HG02884 (cell line): ENCODE measurements at regions not wholly inside any gene's neighbourhood (a gene's known extent, or its start where the extent isn't known, plus 50 kb on each side); places are given as distances from the start of the nearest gene placed in this dataset.

ENCODE experiments used
- ATAC-seq: cut with Tn5 transposase; IDR thresholded peaks from one replicate; pipeline ENCODE4 v1.9.1; 2021; ENCODE audit warnings: mild to moderate bottlenecking, moderate library complexity; ENCODE audit not compliant: unreplicated experiment

GRCh38 chr18:75524181-75524580, 96.7 kb upstream of the SMIM21 start:
- no peak for ATAC-seq

- no peak for ATAC-seq
These were observed 94.3 kb upstream of the SMIM21 start for GRCh38 chr18:75521816-75522215.

DNA sequence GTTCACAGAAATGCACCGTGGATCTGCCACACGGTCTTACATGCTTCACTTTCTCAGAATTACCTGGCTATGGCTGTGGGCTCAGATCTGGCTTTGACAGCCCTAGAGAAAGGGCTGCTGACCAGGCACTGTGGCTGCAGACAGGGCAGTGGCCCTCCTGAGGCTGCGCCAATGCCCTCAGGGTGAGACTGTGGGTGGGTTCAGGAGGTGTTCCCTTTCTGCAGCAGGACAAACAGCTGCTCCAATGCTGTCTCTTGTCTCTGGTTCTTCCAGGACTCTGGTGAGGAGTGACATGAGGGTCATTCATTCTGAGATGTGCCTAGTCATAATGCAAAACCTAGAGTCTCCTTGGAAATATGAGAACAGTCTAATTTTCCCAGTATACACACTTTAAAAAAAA, 90.5 kb upstream of the SMIM21 start:
- no peak for ATAC-seq

GRCh38 chr18:75517286-75517685, 89.8 kb upstream of the SMIM21 start:
- ATAC-seq, result no peak

GRCh38 chr18:75507636-75508035, 80.1 kb upstream of the SMIM21 start:
- no peak for ATAC-seq

DNA sequence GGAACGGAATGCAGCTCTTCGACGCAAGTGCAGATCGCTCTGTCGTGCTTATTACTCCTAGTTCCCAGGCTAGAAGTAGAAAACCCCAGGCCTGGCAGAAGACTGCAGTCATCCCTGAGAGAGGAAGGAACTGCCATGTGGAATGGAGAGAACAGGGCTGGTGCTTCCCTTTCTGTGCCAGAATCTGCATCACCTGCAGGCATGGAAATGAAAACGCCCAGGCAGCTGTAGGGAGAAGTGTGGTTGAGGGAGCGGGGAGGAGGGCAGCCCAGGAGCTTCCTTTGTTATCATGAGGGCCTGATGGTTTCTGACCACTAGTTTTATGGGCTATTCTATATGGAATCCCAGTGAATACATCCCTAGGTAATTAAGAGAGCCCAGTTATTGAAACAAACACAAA, 79.4 kb upstream of the SMIM21 start:
- ATAC-seq, result no peak

- no peak for ATAC-seq
These were observed 77.0 kb upstream of the SMIM21 start for GRCh38 chr18:75504469-75504868.

- no peak for ATAC-seq
These were observed 76.1 kb upstream of the SMIM21 start for GRCh38 chr18:75503615-75504014.

GRCh38 chr18:75502286-75502685, 74.8 kb upstream of the SMIM21 start:
- no peak for ATAC-seq

DNA sequence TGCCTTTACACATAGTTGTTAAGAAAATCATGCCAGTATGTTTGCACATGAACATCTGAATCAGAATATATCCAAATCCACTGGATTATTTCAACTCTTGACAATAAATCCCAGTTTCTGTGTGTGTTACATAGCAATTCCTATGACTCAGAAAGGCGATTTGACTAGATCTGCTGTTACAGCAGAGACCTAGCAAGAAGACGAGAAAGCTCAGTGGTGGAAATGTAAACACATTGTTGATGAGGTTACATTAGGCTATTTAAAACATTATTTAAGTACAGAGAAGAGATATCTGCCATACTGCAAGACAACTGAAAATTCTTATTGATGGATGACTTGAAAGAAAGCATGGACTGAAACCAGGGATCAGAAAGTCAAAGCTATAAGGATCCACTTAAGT, 73.0 kb upstream of the SMIM21 start:
- ATAC-seq, result no peak

GRCh38 chr18:75497576-75498235, 70.2 kb upstream of the SMIM21 start:
- ATAC-seq, result no peak

DNA sequence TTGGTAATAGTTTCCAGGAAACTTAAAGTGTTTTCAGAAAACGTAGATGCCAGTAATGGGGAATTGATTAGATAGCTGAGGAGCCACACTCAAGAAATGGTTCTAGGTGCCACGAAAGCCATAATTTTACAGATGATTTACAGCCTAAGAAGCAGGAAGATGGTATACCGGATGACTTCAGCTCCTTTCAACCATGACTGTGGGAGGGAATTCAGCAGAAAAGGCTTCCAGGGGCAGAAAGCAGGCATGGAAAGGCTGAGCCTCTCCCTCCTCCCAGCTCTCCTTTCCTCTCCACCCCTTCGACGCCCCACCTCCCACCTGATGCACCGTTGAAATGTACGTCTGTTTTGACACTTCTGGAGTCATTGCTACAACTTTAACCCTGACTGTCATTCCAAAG, 68.6 kb upstream of the SMIM21 start:
- ATAC-seq, result no peak

DNA sequence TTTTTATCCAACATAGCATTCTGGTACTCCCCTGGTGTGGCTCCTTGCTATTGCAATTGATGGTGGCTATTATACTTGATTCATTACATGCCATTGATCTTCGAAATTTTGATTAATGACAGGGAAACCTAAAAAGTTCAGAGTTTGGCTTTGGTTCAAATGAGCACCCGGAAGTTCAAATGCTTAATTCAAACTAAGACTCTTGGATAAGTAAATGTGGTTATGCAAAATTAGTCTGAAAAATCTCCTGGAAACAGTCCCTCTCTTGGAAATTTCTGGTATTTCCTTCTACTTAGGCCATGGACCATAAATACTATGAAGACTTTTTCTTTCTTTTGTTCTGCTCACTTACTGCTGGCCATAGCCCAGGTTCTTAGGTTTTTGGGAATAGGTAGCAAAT, 65.3 kb upstream of the SMIM21 start:
- no peak for ATAC-seq

GRCh38 chr18:75491361-75491760, 63.9 kb upstream of the SMIM21 start:
- no peak for ATAC-seq

- no peak for ATAC-seq
These were observed 62.1 kb upstream of the SMIM21 start for GRCh38 chr18:75489493-75490190.

- no peak for ATAC-seq
These were observed 56.2 kb upstream of the SMIM21 start for GRCh38 chr18:75483662-75484061.

GRCh38 chr18:75482880-75483279, 55.4 kb upstream of the SMIM21 start:
- ATAC-seq, result no peak

DNA sequence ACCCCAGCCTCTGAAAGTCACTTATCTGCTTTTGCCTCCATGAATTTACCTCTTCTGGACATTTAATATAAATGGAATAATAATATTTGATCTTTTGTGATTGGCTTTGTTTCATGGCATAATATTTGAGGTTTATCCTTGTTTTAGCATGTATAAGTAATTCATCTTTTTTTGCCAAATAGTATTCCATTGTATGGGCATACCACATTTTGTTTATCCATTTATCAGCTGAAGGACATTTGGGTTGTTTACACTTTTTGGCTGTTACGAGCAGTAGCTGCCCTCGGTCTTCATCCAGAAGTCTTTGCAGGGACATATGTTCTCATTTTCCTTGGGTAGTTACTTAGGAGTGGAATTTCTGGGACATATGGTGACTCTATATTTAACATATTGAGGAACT, 53.0 kb upstream of the SMIM21 start:
- no peak for ATAC-seq

DNA sequence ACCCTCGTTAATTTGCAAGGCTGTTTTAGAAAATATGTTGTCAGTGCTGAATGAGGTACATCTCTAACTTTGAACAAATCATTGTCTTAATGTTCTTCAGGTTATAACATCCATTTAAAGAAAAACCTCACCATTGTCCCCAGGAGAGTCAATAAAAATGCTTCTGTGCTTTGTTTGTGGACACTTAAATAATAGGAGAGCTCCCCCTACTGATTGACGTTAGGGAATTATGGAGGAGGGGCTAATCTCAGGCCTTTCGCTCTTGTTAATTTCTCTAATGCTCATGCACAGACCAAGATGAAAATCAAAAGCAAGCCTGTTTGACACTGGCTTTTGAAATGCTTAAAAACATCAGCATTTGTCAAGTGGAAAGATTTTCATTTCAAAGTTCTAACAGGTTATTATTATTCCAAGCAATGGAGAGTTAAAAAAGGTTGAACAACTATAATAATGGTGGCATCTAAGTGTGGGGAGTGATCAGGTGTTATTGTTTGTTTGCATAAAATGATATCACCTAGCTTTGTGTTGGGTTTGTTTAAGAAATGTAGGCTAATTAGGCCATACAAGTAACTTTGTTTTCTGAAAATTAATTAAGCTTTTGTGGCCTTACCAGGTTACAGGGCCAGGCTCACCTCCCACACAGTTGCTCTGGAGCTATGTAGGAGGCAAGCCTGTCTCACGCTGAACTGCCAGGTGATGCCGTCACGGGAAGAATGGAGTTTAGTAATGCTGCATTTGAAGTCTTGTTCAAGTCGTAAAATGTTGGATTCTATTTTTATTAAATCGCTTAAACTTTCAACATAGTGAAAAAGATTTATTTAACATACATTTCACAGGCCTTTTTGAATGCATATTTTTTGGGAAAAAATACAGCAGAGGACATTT, 51.7 kb upstream of the SMIM21 start:
- peak; percentile 76 for ATAC-seq

DNA sequence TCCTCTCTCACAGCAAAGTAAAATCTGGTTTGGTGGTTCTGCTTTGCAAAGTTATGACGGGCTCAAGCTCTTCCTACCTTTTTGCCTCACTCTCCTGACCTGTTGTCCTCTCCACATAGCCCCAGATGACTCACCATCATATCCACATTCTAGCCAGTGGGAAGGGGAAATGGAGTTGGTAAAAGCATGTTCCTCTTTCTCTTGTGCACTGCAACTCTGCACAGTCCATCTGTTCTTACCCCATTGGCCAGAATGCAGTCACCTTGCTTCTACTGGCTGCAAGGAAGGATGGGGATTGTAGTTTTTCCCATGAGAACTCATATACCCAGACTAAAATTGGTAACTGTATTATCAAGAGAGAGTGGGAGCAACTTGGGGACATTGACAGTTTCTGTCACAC, 50.4 kb upstream of the SMIM21 start:
- ATAC-seq, result no peak
